ENCODE measurements at regions not wholly inside any gene's neighbourhood (a gene's known extent, or its start where the extent isn't known, plus 50 kb on each side); places are given as distances from the start of the nearest gene placed in this dataset.
"Not testable (repeated sequence)": the region's sequence is repeated elsewhere in the genome, so short reads cannot be mapped to it uniquely, and the experiment has no call there.

DNA sequence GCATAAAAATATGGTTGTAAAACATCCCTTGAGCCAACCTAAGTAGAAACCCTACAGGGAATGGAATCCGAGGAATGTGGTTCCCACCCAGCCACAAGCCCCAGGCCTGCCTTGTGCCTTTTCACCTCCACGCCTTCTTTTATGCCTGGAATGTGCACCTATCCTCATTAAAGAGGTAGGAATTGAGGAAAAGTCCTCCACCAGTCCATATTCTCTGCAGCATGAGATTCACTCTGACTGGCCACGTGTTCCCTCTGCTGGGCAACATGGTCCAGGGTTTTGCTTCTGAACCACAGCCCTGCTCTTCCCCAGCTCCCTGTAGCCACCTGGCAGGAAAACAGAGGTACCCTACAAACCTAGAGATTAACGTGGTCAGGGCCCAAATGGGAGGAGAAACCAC lies 787.9 kb upstream of the RAB6C start:
- DNase-seq = no peak

DNA sequence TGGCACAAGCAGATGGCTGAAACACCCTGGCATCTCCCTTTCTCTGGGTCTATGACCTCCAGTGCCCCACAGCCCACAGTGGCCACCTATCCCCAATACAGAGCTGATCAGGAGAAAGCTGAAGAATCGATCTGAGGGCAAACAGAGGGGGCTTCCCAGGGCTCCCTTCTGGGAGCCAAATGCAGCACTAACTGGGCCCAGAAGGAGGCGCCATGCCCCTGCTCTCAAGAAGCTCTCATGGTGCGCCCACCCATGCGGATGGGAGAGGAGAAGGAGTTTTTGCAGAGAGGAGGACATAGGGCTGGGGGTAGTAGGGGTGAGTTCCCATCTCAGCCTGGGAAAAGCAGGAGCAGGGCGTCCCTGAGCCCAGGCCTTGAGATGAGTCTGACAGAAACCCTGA lies 787.3 kb upstream of the RAB6C start:
- no peak for DNase-seq

DNA sequence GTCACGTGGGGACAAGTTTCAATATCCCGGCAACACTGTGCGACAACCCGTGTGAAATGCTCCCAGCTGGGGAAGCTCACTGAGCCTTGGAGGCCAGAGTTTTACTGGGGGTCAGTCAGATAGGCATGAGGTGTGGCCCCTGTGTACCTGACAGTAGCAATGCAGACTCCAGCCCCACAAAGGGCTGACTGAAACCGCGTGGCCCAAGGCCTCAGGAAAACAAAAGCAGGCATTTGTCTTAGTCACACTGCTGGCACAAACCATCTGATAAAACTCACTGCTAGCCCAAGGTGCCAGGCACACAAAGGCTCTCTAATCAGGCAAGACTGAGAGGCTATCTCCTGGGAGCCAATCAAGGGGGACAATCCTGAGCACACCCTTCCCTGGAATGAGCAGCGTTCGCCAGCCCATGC lies 786.6 kb upstream of the RAB6C start:
- no peak for DNase-seq

DNA sequence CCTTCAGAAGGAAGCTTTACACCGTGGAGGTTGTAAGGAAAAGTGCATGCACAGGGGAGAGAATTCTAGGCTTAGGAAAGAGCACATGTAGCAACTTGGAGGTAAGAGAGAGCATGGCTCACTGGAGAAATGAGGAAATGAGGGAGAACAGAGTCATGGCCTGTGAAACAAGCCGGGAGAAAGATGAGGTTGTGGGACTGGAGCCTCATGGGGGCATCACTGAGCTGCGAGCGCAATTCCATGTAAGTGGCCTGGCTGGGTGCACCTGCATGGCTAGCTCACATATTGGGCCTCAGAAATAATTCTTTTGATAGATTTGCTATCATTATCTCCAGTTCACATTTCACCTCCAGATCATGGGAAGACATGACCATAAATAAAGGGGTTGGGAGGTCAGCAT lies 785.5 kb upstream of the RAB6C start:
- no peak for DNase-seq

DNA sequence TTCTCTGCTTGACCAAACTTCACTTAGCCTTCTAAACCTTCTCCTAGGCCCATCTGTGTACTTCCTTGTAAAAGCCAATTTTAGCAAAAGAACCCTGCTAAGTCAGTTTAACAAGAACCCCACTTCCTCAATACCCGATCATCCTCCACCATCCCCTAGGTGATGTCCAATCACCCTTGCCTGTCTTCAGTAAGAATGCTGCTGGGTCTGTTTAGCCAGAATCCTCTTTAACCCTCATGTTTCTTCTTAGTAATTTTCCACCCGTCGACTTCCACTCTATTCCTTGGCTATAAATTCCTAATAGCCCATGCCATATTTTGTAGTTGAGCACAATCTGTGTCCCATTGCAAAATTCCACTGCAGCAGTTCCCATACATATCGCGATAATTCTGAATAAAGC lies 780.0 kb upstream of the RAB6C start:
- DNase-seq = no peak

DNA sequence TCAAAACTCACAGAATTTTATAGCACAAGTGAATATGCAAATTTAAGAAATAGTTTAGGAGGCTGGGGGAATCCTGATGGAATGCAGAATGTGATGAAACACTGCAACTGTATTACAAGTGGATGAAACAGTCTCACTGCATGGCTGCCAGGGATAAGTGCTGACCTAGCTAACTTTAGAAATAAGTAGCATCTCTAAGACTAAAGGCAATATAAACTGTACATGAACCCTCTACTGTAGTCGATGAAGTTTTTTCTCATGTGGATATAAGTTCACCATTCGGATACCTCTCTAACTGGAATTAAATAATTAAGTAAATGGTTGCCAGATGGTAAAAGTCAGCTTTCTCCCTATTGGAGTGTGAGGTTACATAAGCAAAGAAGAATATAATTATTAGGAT lies 777.8 kb upstream of the RAB6C start:
- no peak for DNase-seq

DNA sequence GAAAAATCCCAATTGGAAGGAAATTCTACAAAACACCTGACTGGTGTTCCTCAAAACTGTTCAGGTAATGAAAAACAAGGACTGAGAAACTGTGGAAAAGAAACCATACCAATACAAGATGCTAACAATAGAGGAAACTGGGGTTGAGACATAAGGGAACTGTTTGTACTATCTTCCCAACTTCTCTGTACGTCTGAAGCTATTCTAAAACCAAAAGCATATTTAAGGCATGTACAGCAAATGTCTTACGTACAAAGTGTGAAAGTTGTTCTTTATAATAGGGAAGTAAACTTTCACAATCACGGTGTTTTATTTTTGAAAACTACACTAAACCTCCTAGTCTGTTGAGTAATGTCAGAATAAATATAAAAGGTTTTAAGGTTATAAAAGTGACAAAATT lies 776.1 kb upstream of the RAB6C start:
- DNase-seq = no peak

DNA sequence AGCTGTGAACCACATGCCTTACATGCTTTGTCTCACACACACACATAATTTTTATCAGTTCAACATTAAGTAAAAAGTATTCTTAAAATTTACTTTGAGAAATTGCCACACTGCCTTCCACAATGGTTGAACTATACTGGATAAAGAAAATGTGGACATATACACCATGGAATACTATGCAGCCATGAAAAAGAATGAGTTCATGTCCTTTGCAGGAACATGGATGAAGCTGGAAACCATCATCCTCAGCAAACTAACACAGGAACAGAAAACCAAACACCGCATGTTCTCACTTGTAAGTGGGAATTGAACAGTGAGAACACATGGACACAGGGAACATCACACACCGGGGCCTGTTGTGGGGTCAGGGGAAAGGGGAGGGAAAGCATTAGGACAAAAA lies 774.9 kb upstream of the RAB6C start:
- DNase-seq = not testable (repeated sequence)

DNA sequence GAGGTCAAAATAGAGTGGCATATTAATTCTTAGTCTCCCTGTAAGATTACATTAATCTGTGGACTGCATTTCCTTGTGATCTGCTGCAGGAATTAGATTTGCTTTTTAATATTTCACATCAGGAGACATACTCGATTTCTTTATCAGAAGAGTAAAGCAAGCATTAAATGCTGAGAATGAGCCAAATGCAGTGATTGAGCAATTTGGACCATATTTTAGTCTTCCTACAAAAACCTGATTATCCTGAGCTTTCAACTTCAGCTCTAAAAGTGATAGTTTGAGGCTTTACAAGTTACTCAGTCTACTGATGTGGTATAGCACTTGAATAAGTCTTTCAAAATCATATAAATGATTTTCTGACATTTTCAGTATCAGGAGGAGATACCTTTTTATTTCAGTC lies 774.3 kb upstream of the RAB6C start:
- DNase-seq = no peak

DNA sequence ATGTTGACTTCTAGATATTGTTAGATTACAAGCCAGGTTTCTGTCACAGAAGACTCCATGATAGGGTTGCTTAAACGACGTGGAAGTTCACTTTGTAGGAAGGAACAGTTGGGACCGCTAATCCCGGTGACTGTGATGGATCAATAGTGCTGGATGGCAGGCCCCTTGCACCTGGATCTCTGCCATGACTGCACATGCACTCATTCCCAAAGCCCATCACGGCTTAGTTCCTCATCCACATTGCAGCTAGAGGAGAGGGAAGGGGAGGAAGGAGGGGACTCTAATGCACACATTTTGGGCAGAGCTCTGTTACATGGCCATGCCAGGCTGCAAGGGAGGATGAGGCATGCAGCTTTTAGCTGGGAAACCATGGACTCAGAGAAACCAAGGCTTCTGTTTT lies 773.7 kb upstream of the RAB6C start:
- no peak for DNase-seq

DNA sequence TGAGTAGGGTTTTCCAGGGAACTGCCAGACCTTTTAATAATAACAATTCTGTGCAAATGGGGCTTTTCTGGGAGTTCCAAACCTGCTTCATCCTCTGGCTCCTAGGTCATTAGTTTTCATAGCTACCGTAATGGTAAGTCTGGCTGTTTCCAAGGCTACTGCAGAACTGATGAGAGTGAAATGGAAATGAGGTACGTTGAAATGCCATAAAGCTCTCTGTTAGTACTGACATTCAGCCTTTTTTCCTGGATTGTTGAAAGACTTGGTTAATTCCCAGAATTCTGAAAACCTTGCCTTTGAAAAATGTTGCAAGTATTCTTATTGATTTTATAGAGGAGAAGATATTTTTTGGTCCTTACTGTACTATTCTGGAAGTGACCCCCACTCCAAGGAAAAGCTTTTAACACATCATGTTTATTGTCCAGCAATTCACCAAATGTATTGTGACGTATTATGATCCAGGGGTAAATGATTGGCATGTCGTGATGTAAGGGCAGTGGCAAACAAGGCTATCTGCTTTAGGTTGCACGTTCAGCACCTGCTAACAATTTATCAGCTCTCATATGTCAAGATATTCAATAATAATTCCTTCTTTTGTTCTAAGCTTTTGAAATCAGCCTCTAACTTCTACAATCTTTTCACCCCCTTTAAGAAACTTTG lies 767.0 kb upstream of the RAB6C start:
- no peak for DNase-seq

DNA sequence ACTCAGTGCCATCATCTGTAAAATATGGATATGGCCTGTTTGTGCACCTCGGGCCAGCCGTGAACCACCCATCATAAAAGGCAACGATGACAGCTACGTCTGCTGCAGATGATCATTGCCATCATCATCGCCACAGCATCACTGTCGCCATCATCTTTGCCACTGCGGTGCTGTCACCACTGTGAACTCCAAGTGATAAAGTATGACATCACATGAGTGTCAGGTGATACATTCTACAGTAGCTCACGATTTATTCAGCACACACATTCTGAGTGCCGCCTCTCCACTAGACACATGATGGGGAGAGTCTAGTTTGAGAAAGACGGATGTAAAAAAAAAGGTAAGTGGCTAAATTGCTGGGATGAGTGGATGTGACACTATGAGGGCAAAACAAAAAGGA lies 755.4 kb upstream of the RAB6C start:
- DNase-seq = no peak

DNA sequence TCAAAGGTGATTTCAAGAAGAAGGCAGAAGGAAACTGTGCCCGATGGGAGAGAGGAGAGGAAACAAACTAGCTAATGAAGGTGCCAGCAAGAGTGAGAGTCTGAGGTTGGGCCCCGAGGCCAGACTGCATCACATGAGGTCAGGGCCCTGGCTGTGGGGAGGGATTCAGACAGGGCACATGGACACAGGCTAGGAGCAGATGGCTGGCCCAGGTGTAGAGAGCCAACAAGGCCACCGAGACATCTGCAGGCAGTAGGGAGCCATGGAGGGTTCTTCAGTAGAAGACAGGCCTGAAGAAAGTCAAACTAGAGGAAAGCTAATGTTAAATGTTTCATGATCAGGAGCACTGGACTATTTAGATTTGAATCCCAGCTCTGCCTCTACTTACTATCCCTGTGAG lies 755.0 kb upstream of the RAB6C start:
- no peak for DNase-seq

DNA sequence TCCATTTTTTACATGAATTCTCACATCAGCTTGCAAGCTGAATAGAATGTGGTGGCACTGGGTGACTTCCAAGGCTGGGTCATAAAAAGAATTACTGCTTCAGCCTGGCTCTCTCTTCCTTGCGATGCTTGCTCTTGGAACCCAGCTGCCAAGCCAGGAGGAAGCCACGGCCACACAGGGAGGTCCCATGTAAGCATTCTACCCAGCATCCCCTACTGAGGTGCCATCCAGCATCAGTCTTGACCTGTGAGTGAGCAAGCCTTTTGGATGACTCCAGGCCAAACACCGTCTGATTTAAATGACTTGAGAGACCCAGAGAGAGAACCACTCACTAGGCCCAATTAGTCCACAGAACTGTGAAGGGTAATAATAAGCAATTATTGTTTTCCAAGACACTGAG lies 750.3 kb upstream of the RAB6C start:
- DNase-seq = no peak

DNA sequence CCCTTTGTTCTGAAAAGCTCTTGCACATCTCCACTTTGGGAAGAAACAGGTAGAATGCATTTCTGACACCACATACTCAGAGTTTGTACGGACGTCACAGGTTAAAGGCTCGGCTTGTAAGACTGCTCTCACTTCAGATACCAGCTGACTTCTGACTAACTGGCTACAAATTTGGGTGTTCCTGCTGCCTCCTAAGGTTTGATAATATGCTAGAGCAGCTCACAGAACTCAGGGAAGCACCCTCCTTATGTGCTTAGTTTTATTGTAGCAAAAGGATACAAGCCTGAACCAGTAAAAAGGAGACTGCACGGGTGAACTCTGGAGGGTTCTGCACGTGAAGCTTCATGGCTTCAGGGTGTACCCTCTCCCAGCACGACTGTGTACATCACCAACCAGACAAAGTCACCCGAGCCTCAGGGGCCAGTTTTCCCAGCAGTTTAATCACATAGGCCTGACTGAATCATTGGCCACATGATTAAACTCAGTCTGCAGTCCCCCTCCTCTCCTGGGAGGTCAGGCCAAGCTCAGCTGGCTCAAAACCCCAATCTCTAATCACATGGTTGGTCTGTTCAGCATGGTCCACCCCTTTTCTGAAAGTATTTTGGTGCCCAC lies 749.5 kb upstream of the RAB6C start:
- DNase-seq = no peak

DNA sequence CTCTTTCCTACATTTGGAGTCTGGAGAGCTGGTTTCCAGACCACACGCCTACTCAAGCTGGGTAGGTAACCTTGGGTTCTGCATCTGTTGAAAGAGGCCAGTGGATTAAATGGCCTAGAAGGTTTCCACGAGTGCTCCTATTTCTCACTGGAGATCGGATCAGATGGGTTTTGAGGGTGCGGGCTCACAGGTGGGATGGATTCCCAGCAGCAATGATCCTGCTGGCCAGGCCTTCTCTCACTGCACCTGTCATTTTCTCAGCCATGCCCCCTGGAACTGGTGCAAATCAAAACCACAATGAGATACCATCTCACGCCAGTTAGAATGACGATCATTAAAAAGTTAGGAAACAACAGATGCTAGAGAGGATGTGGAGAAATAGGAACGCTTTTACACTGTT lies 747.5 kb upstream of the RAB6C start:
- DNase-seq = no peak

DNA sequence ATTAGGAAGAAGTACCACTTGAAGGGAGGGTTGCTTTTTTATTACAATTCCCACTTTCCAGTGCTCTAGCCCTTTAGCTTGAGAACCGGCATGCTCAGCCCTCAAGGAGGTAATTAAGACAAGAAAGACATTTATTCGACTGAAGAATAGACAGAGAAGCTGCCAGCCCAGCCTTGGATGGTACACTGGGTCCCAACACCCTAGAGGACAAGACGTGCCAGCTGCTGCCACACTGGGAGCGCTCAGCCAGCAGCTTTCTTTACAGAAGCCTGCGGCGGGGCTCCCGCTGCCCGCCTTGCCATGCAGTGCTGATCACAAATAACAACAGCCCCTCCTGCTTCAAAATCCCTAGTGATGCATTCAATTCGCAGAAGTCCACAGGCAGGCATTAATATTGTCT lies 746.3 kb upstream of the RAB6C start:
- no peak for DNase-seq

DNA sequence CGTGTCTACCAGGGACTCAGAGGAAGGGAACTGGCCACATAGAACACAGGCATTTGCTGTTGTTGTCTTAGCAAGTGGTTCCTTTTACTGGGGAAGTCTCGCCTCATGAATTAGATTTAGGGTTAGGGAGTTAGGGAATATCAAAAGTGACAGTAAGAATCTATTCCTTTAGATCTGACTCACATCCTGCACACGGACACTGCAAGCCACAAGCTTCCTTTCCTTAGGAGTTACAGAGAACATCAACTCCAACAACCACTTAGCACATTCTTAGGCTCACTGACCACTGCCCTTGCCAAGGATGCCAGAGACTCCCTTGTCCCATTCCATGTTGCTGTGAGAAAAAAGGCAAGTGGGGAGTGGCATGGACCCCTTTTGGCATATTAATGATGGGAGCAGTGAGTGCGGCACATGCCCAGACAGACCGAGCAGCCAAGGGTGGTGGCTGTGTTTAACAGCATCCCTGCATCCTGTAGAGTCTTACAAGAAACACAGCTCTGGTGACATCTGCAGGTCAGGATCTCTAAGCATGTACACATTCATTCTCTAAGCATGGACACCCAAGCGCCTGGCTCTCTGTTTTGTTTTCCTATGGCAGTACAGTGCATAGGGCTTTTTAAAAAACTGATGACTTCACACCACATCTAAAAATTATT lies 745.6 kb upstream of the RAB6C start:
- DNase-seq = no peak

DNA sequence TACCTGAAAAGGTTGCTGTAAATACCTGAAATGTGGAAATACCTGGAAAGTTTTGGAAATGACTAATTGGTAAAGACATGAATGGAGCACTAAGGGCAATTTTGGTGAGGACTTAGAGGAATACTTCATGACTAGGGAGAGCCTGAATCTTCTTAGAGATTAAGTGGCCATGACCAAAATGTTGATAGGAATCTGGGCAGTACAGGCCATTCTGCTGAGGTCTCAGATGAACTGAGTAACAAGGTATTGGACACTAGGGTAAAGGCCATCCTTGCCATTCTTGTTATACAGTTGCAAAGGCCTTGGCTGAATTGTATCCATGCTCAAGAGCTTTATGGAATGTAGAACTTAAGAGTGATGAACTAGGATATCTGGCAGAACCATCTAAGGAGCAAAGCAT lies 742.9 kb upstream of the RAB6C start:
- no peak for DNase-seq

DNA sequence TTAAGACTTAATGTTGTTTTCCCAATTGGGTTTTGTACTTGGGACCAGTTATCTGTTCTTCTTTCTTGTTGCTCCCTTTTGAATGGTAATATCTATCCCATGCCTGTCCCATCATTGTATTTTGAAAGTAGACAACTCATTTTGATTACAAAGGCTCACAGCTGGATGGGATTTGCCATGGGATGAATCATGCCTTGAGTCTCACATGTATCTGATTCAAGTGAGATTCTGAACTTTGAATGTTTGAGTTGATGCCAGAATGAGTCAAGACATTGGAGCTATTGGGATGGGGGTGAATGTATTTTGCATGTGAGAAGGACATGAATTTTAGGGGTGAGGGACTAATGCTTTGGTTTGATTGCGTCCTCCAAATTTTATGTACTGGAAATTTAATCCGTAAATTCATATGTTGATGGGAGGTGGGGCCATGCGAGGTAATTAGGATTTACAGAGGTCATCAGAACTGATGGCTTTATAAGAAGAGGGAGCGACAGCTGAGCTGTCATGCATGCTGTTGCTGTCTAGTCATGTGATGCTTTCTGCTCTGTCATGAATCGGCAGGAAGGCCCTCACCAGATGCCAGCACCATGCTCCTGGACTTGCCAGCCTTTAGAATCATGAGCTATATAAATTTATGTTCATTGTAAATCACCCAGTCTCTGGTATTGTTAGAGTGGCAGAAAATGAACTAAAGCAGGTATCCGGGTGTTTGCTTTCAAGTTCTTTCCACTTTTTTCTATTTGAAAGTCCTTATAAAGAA lies 741.3 kb upstream of the RAB6C start:
- DNase-seq = no peak

DNA sequence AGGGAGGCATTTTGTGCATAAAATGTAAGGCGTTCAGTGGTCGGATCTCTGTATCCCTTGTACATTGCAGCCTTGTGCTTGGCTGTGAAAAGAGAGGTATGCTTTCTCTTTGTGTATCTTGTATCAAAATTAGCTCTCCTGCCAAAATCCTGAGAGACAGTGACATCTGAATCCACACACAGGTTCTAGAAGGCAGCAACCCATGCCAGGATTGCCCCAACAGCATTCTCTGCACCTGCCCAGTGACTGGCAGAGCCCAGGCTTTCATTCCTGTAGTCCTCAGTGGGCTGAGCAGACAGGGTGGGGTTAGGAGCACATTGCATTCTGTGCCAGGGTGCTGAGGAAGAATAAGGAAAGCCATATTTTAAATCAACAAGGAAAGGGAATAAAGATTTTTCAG lies 740.3 kb upstream of the RAB6C start:
- DNase-seq = no peak

DNA sequence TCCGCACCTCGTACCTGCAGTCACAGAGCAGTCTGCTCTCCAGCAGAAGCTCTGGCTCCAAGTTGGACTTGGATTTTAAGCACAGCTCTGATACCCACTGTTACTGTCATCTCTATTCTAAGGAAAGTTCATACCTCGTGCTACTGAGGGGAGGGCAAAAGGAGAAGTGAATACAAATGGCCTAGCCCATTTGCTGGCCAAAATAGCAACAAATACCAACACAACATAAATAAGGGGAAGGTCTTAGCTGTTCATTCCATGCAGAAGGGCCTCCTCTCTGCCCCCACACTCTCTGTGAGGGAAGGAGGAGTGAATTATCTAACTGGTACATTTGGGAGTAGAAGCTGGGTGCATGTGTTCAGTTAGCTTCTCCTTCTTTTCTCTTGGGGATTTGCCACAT lies 739.4 kb upstream of the RAB6C start:
- no peak for DNase-seq

DNA sequence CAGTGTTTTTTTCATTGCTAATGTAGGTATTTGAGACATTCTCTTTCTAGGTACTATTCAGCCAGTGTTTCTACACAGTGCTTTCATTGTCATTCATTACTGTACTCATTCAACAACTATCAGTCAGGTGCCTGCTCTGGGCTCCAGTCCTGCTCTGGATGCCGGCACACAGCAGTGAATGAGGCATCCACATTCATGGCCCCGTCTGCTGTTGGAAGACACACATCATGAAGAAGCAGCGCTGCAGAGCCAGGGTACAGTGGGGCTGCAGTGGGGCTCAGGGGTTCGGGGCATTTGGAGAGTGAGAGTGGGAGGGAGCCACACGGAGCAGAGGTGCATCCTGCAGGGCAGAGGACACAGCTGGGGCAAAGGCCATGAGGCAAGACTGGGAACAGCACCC lies 737.2 kb upstream of the RAB6C start:
- DNase-seq = no peak

DNA sequence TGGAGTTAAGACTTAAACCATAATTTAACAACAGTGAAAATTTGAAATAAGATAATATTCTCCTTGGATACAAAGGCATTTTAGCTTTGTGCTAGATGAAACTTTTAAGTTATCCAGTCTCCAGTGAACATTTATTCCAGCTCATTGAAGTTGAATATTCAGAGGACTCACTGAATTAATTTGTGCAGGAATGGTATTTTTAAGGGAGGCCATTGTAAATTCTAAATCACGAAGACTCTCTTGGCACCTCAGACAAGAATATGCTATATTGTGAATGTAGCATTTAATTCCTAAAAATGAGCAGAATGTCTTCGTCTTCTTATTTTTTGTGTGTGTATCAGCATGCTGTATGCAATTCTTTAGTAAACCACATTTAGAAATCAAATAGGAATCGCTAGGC lies 731.7 kb upstream of the RAB6C start:
- DNase-seq = no peak

All from DMS153 (cell line).